Fibroblast of skin of back (primary cell): ENCODE measurements at regions not wholly inside any gene's neighbourhood (a gene's known extent, or its start where the extent isn't known, plus 50 kb on each side); places are given as distances from the start of the nearest gene placed in this dataset.
"Not testable (repeated sequence)": the region's sequence is repeated elsewhere in the genome, so short reads cannot be mapped to it uniquely, and the experiment has no call there.

Experiments
- DNase-seq: peaks from one replicate; pipeline ENCODE4 v3.0.0-alpha.2; 2013

DNA sequence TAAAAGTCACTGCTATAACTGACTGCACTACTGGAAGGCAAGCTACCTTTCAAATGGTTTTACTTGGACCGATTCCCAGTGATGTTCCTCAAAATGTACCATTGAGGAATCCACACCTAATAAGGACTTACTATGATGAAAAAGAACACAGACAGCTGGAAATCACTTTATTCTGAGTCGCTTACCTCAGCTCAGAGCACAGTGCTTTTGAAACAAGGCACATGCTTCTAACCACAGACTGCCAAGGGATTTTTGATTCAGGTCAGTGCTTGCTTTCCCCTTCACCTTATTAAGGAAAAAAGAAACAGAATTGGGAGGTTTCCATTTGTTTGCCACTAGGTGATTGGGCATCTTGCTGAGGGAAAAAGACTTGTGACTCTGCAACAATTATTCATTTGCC, 707.5 kb upstream of the FSHR start:
- DNase-seq, result no peak

DNA sequence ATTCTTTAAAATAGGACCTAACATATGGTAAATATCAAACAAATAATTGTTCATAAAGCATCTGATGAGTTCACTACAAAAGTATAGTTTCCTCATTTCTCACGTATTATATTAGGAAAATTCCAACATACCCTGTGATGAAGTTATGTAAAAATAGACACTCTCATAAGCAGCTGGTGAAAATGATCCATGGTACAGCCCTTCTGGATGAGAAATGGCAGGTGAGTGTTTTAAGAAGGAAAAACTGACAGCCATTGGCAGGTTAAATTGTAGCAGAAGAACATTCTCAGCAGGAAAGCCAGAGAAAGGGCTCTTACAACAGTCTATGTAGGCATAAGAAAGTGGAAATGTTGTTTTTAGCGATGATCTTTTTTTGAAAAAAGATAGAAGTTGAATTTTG, 706.5 kb upstream of the FSHR start:
- no peak for DNase-seq

- DNase-seq, result no peak
These were observed 705.9 kb upstream of the FSHR start for GRCh38 chr2:49860170-49860569.

DNA sequence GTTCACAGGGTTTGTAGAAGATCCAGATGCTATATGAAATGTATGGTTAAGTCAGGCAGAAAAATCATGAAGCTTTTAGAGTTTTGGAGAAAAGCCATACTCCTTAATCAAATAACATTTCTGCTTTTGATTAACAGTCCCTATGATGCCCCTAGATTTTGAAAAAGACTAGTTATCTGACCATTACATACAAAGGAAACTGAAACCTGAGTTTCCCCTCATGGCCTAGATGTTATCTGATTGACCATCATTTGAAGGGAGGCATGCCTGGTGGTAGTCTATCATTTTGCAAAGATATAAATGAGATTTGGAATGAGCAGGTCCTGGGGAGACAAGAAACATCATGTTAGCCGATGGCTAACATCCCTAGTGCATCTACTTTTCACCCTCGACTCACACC, 704.3 kb upstream of the FSHR start:
- no peak for DNase-seq

DNA sequence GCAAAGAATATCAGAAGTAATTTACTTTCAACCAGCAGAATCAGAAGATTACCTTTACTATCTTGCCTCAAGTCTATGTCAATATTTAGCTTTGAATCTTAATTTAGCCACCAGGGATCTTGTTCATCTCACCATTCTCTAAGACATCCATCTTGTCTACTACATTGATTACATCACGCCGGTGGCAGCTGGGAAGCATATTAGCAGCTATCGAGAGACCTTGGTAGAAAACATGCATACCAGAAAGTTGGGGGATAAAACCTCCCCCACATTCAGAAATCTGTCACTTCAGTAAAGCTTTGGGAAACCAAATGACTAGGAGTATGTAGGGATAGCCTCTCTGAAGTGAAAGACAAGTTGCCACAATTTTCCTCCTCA, 703.8 kb upstream of the FSHR start:
- no peak for DNase-seq

DNA sequence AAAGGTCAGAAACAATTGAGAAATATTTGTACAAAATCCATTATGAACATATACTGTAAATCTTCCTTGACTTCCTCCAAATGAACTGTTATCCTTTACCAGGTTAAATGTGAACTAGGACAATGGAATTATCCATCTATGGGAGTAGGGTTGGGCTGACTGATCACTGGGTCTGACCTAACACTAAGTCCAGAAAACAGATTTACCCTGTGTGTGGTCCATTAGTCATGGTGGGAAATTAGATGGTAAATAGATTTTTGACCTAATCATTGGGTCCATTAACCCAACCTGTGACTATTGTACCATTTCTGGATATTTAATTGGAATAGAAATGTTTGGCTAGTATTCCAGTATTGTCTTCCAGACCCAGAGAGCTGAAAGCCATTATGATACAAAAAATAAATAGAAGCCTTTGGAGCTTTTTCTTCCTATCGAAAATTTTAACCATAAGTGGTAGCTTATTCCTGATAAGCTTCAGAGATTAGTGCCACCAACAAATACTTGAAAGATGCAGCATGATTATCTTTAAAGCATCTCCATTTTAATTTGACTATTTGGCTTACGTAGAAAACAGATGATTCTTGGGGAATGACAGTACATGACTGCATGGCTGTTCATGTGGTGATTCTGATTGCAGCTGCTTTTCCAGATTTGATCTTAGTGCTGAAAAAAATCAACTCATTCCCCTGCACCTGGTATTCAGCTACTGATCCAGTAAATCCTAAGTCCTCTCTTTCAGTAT, 703.2 kb upstream of the FSHR start:
- no peak for DNase-seq

- DNase-seq, result no peak
These were observed 691.4 kb upstream of the FSHR start for GRCh38 chr2:49845671-49846070.

DNA sequence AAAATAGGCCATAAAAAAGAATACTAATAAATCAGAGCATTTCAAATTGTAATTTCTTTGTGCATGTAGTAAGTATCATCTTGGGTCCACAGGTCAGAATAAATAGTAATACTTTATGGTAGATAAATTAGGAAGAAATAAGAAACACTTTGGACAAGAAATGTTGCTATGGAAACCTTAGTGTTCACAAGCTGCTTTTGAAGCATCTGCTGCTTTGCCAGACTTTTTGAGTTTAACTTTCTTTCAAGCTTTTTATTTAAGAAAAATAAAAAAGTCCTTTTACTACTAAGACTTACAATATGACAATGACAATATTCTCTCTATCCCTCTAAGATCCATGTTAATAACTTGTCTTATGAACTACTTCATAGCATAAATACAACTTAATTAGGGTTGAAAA, 690.7 kb upstream of the FSHR start:
- DNase-seq, result no peak

DNA sequence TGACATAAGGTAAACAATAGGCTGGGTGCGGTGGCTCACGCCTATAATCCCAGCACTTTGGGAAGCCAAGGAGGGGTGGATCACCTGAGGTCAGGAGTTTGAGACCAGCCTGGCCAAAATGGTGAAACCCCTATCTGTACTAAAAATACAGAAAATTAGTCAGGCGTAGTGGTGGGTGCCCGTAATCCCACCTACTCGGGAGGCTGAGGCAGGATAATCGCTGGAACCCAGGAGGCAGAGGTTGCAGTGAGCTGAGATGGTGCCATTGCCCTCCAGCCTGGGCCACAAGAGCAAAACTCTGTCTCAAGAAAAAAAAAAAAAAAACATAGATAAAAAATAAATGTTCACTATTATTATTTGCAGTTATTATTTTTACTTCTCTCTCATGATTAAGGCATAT, 689.8 kb upstream of the FSHR start:
- not testable (repeated sequence) for DNase-seq

GRCh38 chr2:49843314-49843713, 689.0 kb upstream of the FSHR start:
- DNase-seq, result no peak

DNA sequence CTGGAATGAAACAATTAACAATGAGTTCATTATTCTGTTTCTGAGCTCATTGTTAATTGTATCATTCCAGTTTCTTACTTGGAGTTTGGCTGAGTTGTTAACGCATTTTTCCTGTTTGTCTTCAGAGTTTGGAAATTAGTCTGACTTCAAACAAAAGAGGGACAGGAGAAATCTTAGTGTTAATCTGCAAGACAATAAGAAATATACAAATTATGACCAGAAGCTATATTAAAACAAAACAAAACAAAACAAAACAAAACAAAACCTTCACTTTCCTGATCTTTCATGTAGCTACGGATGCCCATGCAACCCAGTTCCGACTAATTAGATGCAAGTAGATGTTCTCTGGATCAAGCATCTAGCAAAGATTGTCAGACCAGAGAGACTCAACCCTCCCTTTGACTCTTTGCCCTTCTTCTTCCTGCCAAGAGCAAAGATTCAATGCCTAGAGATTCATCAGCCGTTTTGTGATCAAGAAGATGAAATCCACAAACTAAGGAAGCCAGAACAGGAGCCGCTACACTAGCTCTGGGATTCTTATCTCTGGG, 686.2 kb upstream of the FSHR start:
- no peak for DNase-seq

- no peak for DNase-seq
These were observed 685.5 kb upstream of the FSHR start for GRCh38 chr2:49839818-49840217.

DNA sequence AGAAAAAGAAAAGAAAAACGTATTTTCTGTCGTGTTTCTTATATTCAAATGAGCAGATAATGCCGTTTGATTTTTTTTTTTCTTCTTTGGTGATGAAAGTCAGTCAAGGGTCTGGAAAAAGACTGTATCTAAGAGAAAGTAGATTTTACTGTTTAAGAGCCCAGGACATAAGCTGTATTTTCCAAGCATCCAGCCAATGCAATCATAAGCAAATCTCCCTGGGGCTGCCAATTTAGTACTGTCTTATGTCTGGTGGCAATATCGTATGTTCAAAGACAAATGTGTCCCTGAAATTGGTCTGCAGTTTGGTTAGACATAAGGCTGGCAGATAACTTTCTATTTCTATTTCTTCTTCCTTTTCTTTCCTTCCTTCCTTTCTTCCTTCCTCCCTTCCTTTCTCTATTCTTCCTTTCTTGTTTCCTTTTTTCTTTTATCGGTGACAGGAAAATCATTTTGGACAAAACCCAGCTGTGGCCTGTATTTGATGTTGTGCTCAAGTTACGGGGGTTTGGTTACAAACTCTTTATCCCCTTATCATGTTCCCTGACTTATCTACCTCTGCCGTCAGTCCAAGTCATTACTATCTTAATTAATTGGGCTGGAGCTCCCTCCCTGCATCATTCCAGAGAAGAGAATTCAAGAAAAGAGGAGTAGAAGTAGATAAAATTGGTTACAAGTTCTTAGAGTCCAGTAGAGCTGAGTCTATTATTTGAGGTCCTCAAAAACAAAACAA, 683.4 kb upstream of the FSHR start:
- DNase-seq, result no peak

DNA sequence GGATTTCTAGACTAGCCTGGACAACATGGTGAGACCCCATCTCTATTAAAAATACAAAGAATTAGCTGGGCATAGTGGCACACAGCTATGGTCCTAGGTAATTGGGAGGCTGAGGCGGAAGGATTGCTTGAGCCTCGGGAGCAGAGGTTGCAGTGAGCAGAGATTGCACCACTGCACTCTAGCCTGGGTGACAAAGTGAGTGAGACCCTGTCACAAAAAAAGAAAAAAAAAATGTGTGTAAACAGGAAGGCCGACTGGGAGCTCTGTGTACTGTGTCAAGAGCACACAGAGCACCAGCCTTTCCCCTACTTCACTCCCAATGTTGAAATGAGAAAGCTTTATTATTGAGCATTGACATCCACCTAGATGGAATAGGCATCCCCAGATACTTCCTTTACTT, 681.7 kb upstream of the FSHR start:
- DNase-seq, result no peak

GRCh38 chr2:49834433-49834832, 680.1 kb upstream of the FSHR start:
- no peak for DNase-seq

DNA sequence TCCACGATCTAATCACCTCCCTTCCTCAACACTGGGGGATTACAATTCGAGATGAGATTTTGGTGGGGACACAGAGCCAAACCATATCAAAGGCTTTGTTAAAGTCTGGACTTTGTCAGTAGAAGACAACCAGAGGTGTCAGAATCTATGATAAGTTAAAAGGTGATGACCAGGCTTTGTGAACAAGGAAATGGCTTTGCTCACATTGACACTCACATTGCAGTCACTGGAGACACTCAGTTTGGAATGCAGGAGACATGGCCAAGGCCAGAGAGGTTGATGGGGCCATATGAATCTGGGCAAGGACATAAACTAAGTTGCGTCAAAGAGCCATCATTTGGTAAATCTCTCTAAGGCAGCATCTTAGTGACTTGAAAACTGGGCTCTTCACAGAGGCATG, 678.2 kb upstream of the FSHR start:
- no peak for DNase-seq

GRCh38 chr2:49831698-49832367, 677.5 kb upstream of the FSHR start:
- no peak for DNase-seq

DNA sequence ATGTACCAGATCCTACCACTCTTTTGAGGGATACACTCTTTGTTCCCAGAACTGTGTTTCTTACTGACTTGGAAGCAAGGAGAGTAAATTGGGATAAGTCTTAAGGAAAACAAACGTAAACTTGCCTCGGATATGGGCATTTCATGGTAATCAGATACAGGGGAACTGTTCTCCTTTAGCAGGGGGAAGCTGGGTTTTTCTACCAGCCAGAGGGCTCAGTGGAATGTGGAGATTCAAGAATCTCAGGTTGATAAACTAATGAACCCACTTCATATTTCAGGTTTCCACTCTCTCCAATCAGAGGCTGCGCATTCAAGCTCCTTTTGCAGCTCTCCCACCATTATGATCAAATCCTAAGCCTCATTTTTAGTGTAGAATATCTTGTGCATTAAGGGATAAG, 676.5 kb upstream of the FSHR start:
- no peak for DNase-seq

DNA sequence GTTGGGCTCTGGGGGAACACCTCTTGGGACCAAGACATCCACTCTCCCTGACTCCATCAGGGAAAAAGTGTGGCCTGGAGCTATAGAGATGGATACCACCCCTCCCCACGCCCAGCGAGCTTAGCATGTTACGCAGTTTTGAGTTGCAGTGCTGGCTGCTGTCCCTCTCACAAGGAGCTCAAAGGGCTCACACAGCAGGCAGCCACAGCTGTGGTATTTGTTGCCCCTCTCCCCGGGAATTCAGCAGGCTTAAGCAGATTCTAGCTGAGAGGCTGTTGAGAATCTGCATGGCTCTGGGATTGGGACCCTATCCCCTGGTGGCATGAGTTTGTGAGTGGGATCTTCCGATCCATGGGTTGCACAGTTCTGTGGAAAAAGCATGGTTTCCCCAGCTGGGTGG, 673.1 kb upstream of the FSHR start:
- no peak for DNase-seq

DNA sequence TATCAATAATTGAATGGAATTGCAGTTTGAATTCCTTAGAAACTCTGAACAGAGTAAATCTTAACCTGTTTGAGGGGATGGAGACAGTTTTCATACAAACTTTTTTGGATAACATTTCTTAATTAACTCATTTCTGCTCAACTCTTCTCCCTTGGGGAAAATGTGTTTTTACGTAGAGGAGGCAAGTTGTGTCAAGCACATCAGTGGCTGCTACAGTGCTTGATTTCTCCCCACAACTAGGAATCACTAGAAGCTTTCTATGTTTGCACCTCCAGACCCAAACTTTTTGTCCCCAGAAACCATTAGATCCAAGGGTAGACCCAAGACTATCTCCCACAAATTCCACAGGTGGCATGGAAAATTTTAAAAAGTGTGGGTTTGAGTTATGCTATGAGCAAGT, 658.9 kb upstream of the FSHR start:
- DNase-seq, result no peak

GRCh38 chr2:49812730-49813129, 658.4 kb upstream of the FSHR start:
- DNase-seq, result no peak

GRCh38 chr2:49811502-49811901, 657.2 kb upstream of the FSHR start:
- DNase-seq, result no peak

- DNase-seq, result no peak
These were observed 653.4 kb upstream of the FSHR start for GRCh38 chr2:49807689-49808088.

- no peak for DNase-seq
These were observed 649.8 kb upstream of the FSHR start for GRCh38 chr2:49804111-49804510.
